CD4-positive, alpha-beta T cell (primary cell): ENCODE measurements at regions not wholly inside any gene's neighbourhood (a gene's known extent, or its start where the extent isn't known, plus 50 kb on each side); places are given as distances from the start of the nearest gene placed in this dataset.
"Not testable (repeated sequence)": the region's sequence is repeated elsewhere in the genome, so short reads cannot be mapped to it uniquely, and the experiment has no call there.

Experiments
- ATAC-seq: fragments of 200-7000 bp; cut with Tn5 transposase; one replicate; pipeline ENCODE4 v1.10.0; 2022; ENCODE audit warnings: mild to moderate bottlenecking; ENCODE audit not compliant: poor library complexity
- CTCF ChIA-PET: fragments of 350-600 bp; sonication (Branson Sonifier 250); formaldehyde crosslinking; loops from one replicate; lab custom pipeline; 2021; ENCODE audit warnings: antibody characterized with exemption, inconsistent platforms; lab: Charles Lee
- POLR2A ChIA-PET: fragments of 350-600 bp; sonication (Branson Sonifier 250); formaldehyde crosslinking; loops from one replicate; lab custom pipeline; 2021; ENCODE audit warnings: antibody characterized with exemption, inconsistent platforms; lab: Charles Lee
- DNase-seq, 14 experiments: peaks; one replicate each; pipeline ENCODE4 v3.0.0-alpha.2; 2013 to 2020; ENCODE audit warnings: mixed read lengths in 2 of 14
- H3K27ac ChIP-seq, 2 donors: one replicate each; pipeline versions ENCODE4 v1.5.1 to v1.7.0; 2013; ENCODE audit warnings: low read length in 2 of 2, low read depth in 1 of 2, mild to moderate bottlenecking in 1 of 2
- H3K27me3 ChIP-seq, 2 experiments: 1 replicate in 1 of 2; 2 replicates in 1 of 2; pipeline versions ENCODE4 v1.6.1 to v1.7.0; 2013; ENCODE audit warnings: low read length in 2 of 2, control low read depth in 1 of 2, mild to moderate bottlenecking in 1 of 2, moderate library complexity in 1 of 2; ENCODE audit not compliant: insufficient read depth in 2 of 2, control insufficient read depth in 1 of 2
- H3K36me3 ChIP-seq: one replicate; pipeline ENCODE4 v1.6.1; 2013; ENCODE audit warnings: low read length, control low read depth; ENCODE audit not compliant: insufficient read depth
- H3K4me1 ChIP-seq: one replicate; pipeline ENCODE4 v1.6.1; 2013; ENCODE audit warnings: low read length, control low read depth; ENCODE audit not compliant: insufficient read depth
- H3K4me3 ChIP-seq: one replicate; pipeline ENCODE4 v1.5.1; 2013; ENCODE audit warnings: mild to moderate bottlenecking, low read length, moderate library complexity
- H3K9me3 ChIP-seq, 2 experiments: 1 replicate in 1 of 2; 2 replicates in 1 of 2; pipeline versions ENCODE4 v1.6.1 to v1.7.0; 2013; ENCODE audit warnings: low read length in 2 of 2, mild to moderate bottlenecking in 2 of 2, control low read depth in 1 of 2, moderate library complexity in 1 of 2; ENCODE audit not compliant: control insufficient read depth in 1 of 2, insufficient read depth in 1 of 2
- H3K27ac Mint-ChIP-seq: one replicate; pipeline ENCODE4 v1.8.0; 2020; ENCODE audit warnings: mixed read lengths
- H3K27me3 Mint-ChIP-seq: one replicate; pipeline ENCODE4 v1.8.0; 2021; ENCODE audit warnings: mixed read lengths
- H3K36me3 Mint-ChIP-seq: one replicate; pipeline ENCODE4 v1.8.0; 2021; ENCODE audit warnings: low read depth, mixed read lengths
- H3K4me1 Mint-ChIP-seq: one replicate; pipeline ENCODE4 v1.8.0; 2021; ENCODE audit warnings: low read depth, mixed read lengths
- H3K4me3 Mint-ChIP-seq: one replicate; pipeline ENCODE4 v1.8.0; 2020; ENCODE audit warnings: mild to moderate bottlenecking, mixed read lengths
- H3K9me3 Mint-ChIP-seq: one replicate; pipeline ENCODE4 v1.8.0; 2020; ENCODE audit warnings: mixed read lengths
- intact Hi-C, 2 experiments: fragments of 100-400 bp; cut with DNase I in 1 of 2; cut with micrococcal nuclease in 1 of 2; formaldehyde crosslinking; loops; one replicate each; pipeline versions ENCODE4 v1.15.1 to v1.9.0; 2023 to 2025; cut with DNase I, micrococcal nuclease
- TF ChIP-seq, protein P1 (sequence below): fragments of 200-600 bp; IDR thresholded peaks from one replicate; pipeline ENCODE4 v1.8.0; 2022; ENCODE audit warnings: antibody characterized with exemption, mild to moderate bottlenecking

DNA sequence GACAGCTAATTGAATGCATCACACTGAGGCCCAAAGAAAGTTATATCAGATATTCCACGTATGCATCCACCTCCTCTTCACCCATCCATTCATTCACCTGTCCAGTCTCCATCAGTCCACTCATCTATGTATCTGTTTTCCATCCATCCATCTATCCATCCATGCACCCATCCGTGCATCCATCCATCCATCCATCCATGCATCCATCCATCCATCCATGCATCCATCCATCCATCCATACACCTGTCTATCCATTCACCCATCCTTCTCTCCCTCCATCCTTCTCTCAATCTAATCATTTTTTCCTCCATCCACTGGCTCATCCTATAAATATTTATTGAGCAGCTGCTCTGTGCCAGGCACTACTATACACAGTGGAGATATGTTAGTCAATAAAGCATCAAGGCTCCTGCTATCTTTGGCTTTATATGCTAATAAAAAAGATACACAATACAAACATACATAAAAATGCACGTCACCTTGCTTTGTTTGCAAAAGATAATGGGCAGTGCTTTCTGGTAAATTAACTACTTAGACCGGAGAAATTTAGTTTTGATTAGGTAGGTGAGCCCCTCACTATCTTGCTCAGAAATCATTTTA lies 442.0 kb upstream of the KLF6 start:
- no peak overlapping the region for H3K27ac Mint-ChIP-seq
- POLR2A ChIA-PET = no interaction called here

DNA sequence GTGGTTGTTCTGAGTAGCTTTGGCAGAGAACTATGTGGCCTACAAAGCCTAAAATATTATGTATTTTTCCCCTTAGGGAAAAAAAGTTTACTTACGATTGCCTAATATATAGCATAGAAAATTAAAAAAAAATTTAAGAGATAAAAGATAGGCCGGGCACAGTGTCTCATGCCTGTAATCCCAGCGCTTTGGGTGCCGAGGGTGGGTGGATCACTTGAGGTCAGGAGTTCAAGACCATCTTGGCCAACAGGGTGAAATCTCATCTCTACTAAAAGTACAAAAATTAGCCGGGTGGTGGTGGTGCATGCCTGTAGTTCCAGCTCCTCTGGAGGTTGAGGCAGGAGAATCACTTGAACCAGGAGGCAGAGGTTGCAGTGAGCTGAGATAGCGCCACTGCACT lies 439.2 kb upstream of the KLF6 start:
- ChIA-PET CTCF (no interaction called here), POLR2A (no interaction called here)
- intact Hi-C loops = no loop called here
- Mint-ChIP-seq H3K4me3 (no peak overlapping the region), H3K27me3 (no peaks in the 10 kb centered on the region), H3K36me3 (no peaks in the 10 kb centered on the region), H3K9me3 (no peaks in the 10 kb centered on the region), H3K4me1 (no peaks in the 10 kb centered on the region), H3K27ac (no peak overlapping the region)
- Histone ChIP-seq H3K4me3 (no peak overlapping the region), H3K9me3 (no peaks in the 10 kb centered on the region), H3K27me3 (no peaks in the 10 kb centered on the region), H3K27ac (no peak overlapping the region), H3K36me3 (no peaks in the 10 kb centered on the region), H3K4me1 (no peaks in the 10 kb centered on the region)
- ATAC-seq (no peak), DNase-seq (no peak)
- TF ChIP-seq, protein P1, sequence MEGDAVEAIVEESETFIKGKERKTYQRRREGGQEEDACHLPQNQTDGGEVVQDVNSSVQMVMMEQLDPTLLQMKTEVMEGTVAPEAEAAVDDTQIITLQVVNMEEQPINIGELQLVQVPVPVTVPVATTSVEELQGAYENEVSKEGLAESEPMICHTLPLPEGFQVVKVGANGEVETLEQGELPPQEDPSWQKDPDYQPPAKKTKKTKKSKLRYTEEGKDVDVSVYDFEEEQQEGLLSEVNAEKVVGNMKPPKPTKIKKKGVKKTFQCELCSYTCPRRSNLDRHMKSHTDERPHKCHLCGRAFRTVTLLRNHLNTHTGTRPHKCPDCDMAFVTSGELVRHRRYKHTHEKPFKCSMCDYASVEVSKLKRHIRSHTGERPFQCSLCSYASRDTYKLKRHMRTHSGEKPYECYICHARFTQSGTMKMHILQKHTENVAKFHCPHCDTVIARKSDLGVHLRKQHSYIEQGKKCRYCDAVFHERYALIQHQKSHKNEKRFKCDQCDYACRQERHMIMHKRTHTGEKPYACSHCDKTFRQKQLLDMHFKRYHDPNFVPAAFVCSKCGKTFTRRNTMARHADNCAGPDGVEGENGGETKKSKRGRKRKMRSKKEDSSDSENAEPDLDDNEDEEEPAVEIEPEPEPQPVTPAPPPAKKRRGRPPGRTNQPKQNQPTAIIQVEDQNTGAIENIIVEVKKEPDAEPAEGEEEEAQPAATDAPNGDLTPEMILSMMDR = no peak

More for the DNA sequence above, 442.0 kb upstream of the KLF6 start:
- no peaks in the 10 kb centered on the region for H3K36me3 Mint-ChIP-seq
- H3K9me3 Mint-ChIP-seq = no peaks in the 10 kb centered on the region
- no peaks in the 10 kb centered on the region for H3K27me3 Mint-ChIP-seq
- no peak overlapping the region for H3K4me3 Mint-ChIP-seq
- DNase-seq (no peak), ATAC-seq (no peak)
- TF ChIP-seq, protein P1 = no peak
- no peaks in the 10 kb centered on the region for H3K4me1 ChIP-seq
- H3K9me3 ChIP-seq = no peaks in the 10 kb centered on the region
- CTCF ChIA-PET = no interaction called here
- intact Hi-C loops = no loop called here
- H3K4me3 ChIP-seq = no peak overlapping the region
- H3K27ac ChIP-seq = no peak overlapping the region
- no peaks in the 10 kb centered on the region for H3K36me3 ChIP-seq
- no peaks in the 10 kb centered on the region for H3K27me3 ChIP-seq
- H3K4me1 Mint-ChIP-seq = no peaks in the 10 kb centered on the region

DNA sequence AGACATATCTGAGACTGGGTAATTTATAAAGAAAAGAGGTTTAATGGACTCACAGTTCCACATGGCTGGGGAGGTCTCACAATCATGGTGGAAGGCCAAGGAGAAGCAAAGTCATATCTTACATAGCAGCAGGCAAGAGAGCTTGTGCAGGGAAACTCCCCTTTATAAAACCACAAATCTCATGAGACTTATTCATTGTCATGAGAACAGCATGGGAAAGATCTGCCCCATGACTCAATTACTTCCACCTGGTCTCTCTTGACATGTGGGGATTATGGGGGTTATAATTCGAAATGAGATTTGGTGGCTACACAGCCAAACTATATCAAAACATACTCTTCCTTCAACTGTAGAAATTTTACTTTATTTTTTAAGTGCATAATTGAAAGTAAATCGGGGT lies 436.3 kb upstream of the KLF6 start:
- peak in 2 of 14 experiments; percentile 12 to 22 for DNase-seq
- H3K4me3 ChIP-seq, H3K27ac ChIP-seq, H3K27me3 ChIP-seq, H3K9me3 Mint-ChIP-seq, H3K4me1 Mint-ChIP-seq, POLR2A ChIA-PET, H3K36me3 Mint-ChIP-seq, intact Hi-C loops, H3K4me3 Mint-ChIP-seq, H3K36me3 ChIP-seq, H3K27me3 Mint-ChIP-seq, ATAC-seq, H3K4me1 ChIP-seq, H3K9me3 ChIP-seq, H3K27ac Mint-ChIP-seq, CTCF ChIA-PET: not testable (repeated sequence)

DNA sequence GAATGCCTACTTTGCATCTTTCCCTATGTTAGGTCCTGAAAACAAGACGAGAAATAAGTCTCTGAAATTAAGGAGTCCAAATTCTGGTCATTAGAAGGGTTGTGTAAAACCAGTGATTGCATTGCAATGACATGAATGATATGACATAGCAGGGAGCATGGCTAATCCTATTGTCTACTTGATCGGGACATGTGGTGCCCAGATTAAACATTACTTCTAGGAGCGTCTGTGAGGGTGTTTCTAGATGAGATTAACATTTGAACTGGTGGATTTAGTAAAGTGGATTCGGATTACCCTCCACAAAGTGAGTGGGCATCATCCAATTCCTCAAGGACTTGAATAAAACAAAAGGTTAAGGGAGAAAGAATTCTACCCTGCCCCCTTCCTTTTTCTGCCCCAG lies 434.9 kb upstream of the KLF6 start:
- H3K36me3 Mint-ChIP-seq = no peaks in the 10 kb centered on the region
- H3K9me3 ChIP-seq = no peaks in the 10 kb centered on the region
- no peaks in the 10 kb centered on the region for H3K4me1 ChIP-seq
- ChIA-PET POLR2A (no interaction called here), CTCF (no interaction called here)
- no peak overlapping the region for H3K27ac ChIP-seq
- no peak overlapping the region for H3K27ac Mint-ChIP-seq
- ATAC-seq (no peak), DNase-seq (no peak)
- no peak overlapping the region for H3K4me3 Mint-ChIP-seq
- H3K4me3 ChIP-seq = no peak overlapping the region
- no peaks in the 10 kb centered on the region for H3K4me1 Mint-ChIP-seq
- intact Hi-C loops = no loop called here
- no peaks in the 10 kb centered on the region for H3K9me3 Mint-ChIP-seq
- TF ChIP-seq, protein P1 = no peak
- peaks cover 3% of the 10 kb centered on the region for H3K27me3 Mint-ChIP-seq
- H3K27me3 ChIP-seq = no peaks in the 10 kb centered on the region
- H3K36me3 ChIP-seq = no peaks in the 10 kb centered on the region
